ENCODE measurements at regions not wholly inside any gene's neighbourhood (a gene's known extent, or its start where the extent isn't known, plus 50 kb on each side); places are given as distances from the start of the nearest gene placed in this dataset.

DNA sequence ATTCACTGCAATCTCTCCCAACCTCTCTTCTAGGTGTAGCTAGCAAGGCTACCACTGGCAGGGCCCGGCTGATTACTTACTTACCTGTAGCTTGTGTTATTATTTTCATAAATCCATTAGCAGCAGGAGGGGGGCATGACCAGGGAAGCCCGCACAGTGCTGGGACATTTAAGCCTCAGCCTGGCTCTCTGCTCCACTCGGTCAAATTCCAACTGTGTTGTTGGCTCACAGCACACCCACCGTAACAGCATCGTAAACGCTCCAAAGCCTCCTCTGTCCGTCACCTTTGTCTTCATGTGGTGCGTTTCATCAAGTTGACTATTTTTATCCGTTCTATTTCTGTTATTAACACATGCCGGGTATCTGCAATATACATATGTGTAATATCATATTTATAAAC is 264.7 kb downstream of the NSG2 start:
- Histone ChIP-seq H3K4me1 (peaks cover 7% of the 10 kb centered on the region), H3K27ac (no peak overlapping the region), H3K36me3 (ENCODE audit: insufficient read depth in 1 of 2, low read depth in 1 of 2) (no peaks in the 10 kb centered on the region), H3K9me3 (no peaks in the 10 kb centered on the region), H3K27me3 (ENCODE audit: insufficient read depth in 3 of 3, low read length in 2 of 3) (peaks cover 0 to 2% (median 0%) of the 10 kb centered on the region in 3 donors), H3K4me3 (no peak overlapping the region)
- WGBS, 3 donors: 23 to 29% (median 24%) methylated on average over 10 of the region's 10 CpGs
- ATAC-seq: peak; percentile 76 to 93 (median 84)
- intact Hi-C loops (cut with DNase I): loop anchor here in 1 of 2 donors (10.0 kb wide), 2 partner anchors 335 to 1015 kb away; no protein-coding TSS in a partner anchor
- TF ChIP-seq, protein P1, sequence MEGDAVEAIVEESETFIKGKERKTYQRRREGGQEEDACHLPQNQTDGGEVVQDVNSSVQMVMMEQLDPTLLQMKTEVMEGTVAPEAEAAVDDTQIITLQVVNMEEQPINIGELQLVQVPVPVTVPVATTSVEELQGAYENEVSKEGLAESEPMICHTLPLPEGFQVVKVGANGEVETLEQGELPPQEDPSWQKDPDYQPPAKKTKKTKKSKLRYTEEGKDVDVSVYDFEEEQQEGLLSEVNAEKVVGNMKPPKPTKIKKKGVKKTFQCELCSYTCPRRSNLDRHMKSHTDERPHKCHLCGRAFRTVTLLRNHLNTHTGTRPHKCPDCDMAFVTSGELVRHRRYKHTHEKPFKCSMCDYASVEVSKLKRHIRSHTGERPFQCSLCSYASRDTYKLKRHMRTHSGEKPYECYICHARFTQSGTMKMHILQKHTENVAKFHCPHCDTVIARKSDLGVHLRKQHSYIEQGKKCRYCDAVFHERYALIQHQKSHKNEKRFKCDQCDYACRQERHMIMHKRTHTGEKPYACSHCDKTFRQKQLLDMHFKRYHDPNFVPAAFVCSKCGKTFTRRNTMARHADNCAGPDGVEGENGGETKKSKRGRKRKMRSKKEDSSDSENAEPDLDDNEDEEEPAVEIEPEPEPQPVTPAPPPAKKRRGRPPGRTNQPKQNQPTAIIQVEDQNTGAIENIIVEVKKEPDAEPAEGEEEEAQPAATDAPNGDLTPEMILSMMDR (IDR thresholded peaks at IDR 0.05): no peak
- no peak for DNase-seq

DNA sequence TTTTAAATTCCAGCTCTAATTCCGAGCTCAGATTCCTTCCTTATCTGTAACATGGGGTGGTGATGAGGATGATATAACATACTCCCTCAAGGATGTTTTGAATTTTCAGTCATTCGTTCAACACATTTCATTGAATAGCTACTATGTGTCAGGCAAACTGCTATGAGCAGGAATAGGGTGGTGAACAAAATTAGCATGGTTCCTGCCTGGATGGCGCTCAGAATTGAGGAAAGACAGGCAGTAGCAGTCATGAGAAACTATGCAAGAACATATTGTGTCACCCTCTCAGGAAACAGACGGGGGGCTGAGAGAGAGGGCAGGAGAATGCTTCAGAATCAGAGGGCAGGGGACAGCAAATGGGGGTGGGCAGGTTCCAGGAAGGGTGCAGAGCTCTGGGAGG is 265.2 kb downstream of the NSG2 start:
- 37 to 59% (median 42%) methylated on average over 4 of the region's 4 CpGs for WGBS, 3 donors
- peaks cover 0 to 2% (median 0%) of the 10 kb centered on the region in 3 donors for H3K27me3 ChIP-seq (ENCODE audit: insufficient read depth in 3 of 3, low read length in 2 of 3)

DNA sequence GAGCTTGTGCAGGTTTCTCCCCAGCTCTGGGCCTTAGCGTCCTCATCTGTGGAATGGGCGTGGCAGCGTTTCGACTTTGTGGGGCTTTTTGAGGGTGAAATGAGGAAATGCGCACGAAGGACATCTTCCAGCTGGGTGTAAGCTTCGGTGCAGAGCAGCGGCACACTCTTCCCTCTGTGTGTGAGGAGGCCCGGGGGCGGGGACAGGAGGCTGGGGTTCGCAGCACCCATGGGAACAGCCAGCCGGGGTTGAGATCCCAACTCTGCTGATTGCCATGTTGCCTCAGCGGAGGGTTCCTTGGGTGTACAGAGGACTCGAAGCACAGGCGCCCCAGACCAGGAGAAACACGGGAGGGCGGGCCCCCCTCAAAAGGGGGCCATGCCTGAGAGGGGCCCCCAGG is 265.6 kb downstream of the NSG2 start:
- H3K36me3 ChIP-seq (ENCODE audit: insufficient read depth in 1 of 2, low read depth in 1 of 2): no peaks in the 10 kb centered on the region
- TF ChIP-seq, protein P1 (IDR thresholded peaks at IDR 0.05): no peak
- no peaks in the 10 kb centered on the region for H3K9me3 ChIP-seq
- no peak overlapping the region for H3K4me3 ChIP-seq
- no peak overlapping the region for H3K27ac ChIP-seq
- ATAC-seq (no peak), DNase-seq (no peak)
- peaks cover 0 to 2% (median 0%) of the 10 kb centered on the region in 3 donors for H3K27me3 ChIP-seq (ENCODE audit: insufficient read depth in 3 of 3, low read length in 2 of 3)
- peaks cover 7% of the 10 kb centered on the region for H3K4me1 ChIP-seq
- intact Hi-C loops (cut with DNase I): loop anchor here in 1 of 2 donors (1.0 to 10.0 kb wide), 3 partner anchors 266 to 1016 kb away; partner anchors contain the start of gene NSG2
- WGBS, 3 donors: 76 to 79% (median 76%) methylated on average over 16 to 17 of the region's 17 CpGs

More for the DNA sequence above, 265.2 kb downstream of the NSG2 start:
- TF ChIP-seq, protein P1 (IDR thresholded peaks at IDR 0.05): no peak
- Histone ChIP-seq H3K9me3 (no peaks in the 10 kb centered on the region), H3K4me1 (peaks cover 7% of the 10 kb centered on the region), H3K4me3 (no peak overlapping the region), H3K27ac (no peak overlapping the region), H3K36me3 (ENCODE audit: insufficient read depth in 1 of 2, low read depth in 1 of 2) (no peaks in the 10 kb centered on the region)
- peak in 1 of 4 donors; percentile 42 for ATAC-seq
- DNase-seq: no peak
- intact Hi-C loops (cut with DNase I): loop anchor here in 1 of 2 donors (1.0 to 10.0 kb wide), 3 partner anchors 265 to 1016 kb away; partner anchors contain the start of gene NSG2

DNA sequence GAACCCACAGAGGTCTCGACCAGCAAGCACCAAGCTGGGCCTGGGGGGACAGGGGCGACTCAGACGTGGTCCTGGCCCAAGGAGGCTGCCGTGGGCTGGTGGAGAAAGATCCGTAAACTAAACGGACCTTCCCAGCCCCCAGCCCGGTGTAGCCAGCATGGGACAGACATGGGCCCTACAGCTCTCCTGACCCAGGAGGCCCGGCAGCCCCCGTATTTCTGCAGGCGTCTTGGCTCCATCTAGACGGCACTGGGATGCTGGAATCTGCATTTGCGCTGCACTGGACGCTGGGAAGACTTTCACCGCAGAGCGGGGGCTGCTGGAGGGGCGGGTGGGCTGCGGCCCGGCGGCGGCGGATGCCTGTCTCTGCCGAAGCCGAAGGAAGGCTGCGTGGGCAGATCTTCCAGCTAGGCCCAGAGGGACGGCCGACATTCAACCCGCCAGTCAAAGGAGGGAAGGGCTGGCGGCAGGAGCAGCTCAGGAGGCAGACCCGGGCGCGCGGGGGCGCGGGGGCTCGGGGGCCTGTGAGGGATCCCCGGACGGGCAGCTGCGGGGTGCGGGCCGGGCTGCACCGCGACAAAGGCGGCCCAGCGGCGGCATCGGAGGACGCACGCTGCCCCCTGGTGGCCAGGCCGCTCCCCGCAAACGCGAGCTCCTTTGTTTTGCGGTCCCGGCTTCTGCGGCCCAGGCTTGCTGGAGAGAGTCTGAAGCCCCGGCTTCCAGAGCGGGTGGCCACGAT is 266.2 kb downstream of the NSG2 start:
- TF ChIP-seq, protein P1 (IDR thresholded peaks at IDR 0.05): peak; percentile 88
- 9 to 15% (median 15%) methylated on average over 33 to 58 of the region's 58 CpGs for WGBS, 3 donors
- intact Hi-C loops (cut with DNase I): loop anchor here (1.0 to 10.0 kb wide), 4 partner anchors 266 to 1017 kb away; partner anchors contain the start of gene NSG2 (in 2 of the 2)
- peak overlapping the region; percentile 65 for H3K4me3 ChIP-seq
- no peaks in the 10 kb centered on the region for H3K36me3 ChIP-seq (ENCODE audit: insufficient read depth in 1 of 2, low read depth in 1 of 2)
- peaks cover 7% of the 10 kb centered on the region for H3K4me1 ChIP-seq
- H3K27me3 ChIP-seq (ENCODE audit: insufficient read depth in 3 of 3, low read length in 2 of 3): peaks cover 0 to 2% (median 0%) of the 10 kb centered on the region in 3 donors
- no peak overlapping the region for H3K27ac ChIP-seq
- ATAC-seq: peak; percentile 66 to 84 (median 78)
- peak; percentile 69 to 82 for DNase-seq
- H3K9me3 ChIP-seq: no peaks in the 10 kb centered on the region

Data from psoas muscle (tissue), 7 donors.